ENCODE measurements at regions not wholly inside any gene's neighbourhood (a gene's known extent, or its start where the extent isn't known, plus 50 kb on each side); places are given as distances from the start of the nearest gene placed in this dataset.

DNA sequence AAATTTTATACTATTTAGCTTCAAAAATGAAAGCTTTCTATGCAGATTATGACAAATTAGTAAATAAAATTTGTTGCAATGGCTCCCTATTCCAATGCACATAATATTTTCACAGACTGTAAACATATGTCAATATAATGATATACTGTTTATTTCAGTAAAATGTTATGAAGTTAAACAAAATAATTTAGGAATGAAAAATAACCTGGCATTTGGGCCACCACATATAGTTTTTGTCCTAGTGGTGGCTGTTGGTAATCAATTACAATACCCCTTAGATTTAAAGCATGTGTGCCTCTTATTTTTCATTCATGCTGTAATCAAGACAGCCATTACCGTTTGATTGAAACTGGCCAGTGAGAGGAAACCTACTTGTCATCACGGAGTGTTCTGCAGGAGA is 928.5 kb upstream of the KCND2 start:
- H3K36me3 ChIP-seq (ENCODE audit: control insufficient read depth in 4 of 4, insufficient read depth in 3 of 4, low read depth in 1 of 4, low read length in 3 of 4): no peaks in the 10 kb centered on the region
- no peaks in the 10 kb centered on the region for H3K27me3 ChIP-seq (ENCODE audit: control insufficient read depth in 4 of 4, insufficient read depth in 4 of 4, low read length in 3 of 4)
- H3K27ac ChIP-seq (ENCODE audit: low read depth in 1 of 2, low read length in 2 of 2): no peak overlapping the region
- H3K9me3 ChIP-seq (ENCODE audit: control insufficient read depth in 4 of 4, low read length in 3 of 4): no peaks in the 10 kb centered on the region
- H3K9ac ChIP-seq (ENCODE audit: low read depth in 1 of 2, low read length in 2 of 2): no peak overlapping the region
- TF ChIP-seq SP1 (IDR thresholded peaks at IDR 0.05) (no peak), GABPA (IDR thresholded peaks at IDR 0.05 in 1 of 2, conservative IDR thresholded peaks at IDR 0.05 in 1 of 2) (no peak), TAF1 (conservative IDR thresholded peaks at IDR 0.05) (no peak), RXRA (IDR thresholded peaks at IDR 0.05) (no peak), EGR1 (IDR thresholded peaks at IDR 0.05; ENCODE audit: low read depth in 2 of 2) (no peak), RAD21 (IDR thresholded peaks at IDR 0.05) (no peak), YY1 (IDR thresholded peaks at IDR 0.05) (no peak), NR2F2 (IDR thresholded peaks at IDR 0.05) (no peak), HNF4G (IDR thresholded peaks at IDR 0.05) (no peak), JUND (IDR thresholded peaks at IDR 0.05) (no peak), HNF4A (conservative IDR thresholded peaks at IDR 0.05) (no peak), FOXA1 (IDR thresholded peaks at IDR 0.05) (no peak), FOXA2 (IDR thresholded peaks at IDR 0.05) (no peak)
- TF ChIP-seq, protein P1, sequence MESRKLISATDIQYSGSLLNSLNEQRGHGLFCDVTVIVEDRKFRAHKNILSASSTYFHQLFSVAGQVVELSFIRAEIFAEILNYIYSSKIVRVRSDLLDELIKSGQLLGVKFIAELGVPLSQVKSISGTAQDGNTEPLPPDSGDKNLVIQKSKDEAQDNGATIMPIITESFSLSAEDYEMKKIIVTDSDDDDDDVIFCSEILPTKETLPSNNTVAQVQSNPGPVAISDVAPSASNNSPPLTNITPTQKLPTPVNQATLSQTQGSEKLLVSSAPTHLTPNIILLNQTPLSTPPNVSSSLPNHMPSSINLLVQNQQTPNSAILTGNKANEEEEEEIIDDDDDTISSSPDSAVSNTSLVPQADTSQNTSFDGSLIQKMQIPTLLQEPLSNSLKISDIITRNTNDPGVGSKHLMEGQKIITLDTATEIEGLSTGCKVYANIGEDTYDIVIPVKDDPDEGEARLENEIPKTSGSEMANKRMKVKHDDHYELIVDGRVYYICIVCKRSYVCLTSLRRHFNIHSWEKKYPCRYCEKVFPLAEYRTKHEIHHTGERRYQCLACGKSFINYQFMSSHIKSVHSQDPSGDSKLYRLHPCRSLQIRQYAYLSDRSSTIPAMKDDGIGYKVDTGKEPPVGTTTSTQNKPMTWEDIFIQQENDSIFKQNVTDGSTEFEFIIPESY (IDR thresholded peaks at IDR 0.05): no peak
- TF ChIP-seq, protein P2, sequence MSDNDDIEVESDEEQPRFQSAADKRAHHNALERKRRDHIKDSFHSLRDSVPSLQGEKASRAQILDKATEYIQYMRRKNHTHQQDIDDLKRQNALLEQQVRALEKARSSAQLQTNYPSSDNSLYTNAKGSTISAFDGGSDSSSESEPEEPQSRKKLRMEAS (IDR thresholded peaks at IDR 0.05): no peak
- TF ChIP-seq, protein P3, sequence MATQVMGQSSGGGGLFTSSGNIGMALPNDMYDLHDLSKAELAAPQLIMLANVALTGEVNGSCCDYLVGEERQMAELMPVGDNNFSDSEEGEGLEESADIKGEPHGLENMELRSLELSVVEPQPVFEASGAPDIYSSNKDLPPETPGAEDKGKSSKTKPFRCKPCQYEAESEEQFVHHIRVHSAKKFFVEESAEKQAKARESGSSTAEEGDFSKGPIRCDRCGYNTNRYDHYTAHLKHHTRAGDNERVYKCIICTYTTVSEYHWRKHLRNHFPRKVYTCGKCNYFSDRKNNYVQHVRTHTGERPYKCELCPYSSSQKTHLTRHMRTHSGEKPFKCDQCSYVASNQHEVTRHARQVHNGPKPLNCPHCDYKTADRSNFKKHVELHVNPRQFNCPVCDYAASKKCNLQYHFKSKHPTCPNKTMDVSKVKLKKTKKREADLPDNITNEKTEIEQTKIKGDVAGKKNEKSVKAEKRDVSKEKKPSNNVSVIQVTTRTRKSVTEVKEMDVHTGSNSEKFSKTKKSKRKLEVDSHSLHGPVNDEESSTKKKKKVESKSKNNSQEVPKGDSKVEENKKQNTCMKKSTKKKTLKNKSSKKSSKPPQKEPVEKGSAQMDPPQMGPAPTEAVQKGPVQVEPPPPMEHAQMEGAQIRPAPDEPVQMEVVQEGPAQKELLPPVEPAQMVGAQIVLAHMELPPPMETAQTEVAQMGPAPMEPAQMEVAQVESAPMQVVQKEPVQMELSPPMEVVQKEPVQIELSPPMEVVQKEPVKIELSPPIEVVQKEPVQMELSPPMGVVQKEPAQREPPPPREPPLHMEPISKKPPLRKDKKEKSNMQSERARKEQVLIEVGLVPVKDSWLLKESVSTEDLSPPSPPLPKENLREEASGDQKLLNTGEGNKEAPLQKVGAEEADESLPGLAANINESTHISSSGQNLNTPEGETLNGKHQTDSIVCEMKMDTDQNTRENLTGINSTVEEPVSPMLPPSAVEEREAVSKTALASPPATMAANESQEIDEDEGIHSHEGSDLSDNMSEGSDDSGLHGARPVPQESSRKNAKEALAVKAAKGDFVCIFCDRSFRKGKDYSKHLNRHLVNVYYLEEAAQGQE (IDR thresholded peaks at IDR 0.05): no peak
- TF ChIP-seq, protein P4, sequence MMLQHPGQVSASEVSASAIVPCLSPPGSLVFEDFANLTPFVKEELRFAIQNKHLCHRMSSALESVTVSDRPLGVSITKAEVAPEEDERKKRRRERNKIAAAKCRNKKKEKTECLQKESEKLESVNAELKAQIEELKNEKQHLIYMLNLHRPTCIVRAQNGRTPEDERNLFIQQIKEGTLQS (IDR thresholded peaks at IDR 0.05): no peak
- TF ChIP-seq, protein P5, sequence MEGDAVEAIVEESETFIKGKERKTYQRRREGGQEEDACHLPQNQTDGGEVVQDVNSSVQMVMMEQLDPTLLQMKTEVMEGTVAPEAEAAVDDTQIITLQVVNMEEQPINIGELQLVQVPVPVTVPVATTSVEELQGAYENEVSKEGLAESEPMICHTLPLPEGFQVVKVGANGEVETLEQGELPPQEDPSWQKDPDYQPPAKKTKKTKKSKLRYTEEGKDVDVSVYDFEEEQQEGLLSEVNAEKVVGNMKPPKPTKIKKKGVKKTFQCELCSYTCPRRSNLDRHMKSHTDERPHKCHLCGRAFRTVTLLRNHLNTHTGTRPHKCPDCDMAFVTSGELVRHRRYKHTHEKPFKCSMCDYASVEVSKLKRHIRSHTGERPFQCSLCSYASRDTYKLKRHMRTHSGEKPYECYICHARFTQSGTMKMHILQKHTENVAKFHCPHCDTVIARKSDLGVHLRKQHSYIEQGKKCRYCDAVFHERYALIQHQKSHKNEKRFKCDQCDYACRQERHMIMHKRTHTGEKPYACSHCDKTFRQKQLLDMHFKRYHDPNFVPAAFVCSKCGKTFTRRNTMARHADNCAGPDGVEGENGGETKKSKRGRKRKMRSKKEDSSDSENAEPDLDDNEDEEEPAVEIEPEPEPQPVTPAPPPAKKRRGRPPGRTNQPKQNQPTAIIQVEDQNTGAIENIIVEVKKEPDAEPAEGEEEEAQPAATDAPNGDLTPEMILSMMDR (IDR thresholded peaks at IDR 0.05; ENCODE audit: low read depth, low read length, missing input control): no peak
- peaks cover 2 to 14% (median 12%) of the 10 kb centered on the region in 4 donors for H3K4me1 ChIP-seq (ENCODE audit: control insufficient read depth in 4 of 4, insufficient read depth in 4 of 4, low read length in 3 of 4)
- no peak for DNase-seq (ENCODE audit: low spot score)
- H3K4me3 ChIP-seq (ENCODE audit: low read depth in 1 of 3, low read length in 3 of 3): no peak overlapping the region
- WGBS: 72% methylated on average over 2 of the region's 2 CpGs

Measured in liver (tissue), 8 donors.